PFSK-1 (cell line): ENCODE measurements at regions not wholly inside any gene's neighbourhood (a gene's known extent, or its start where the extent isn't known, plus 50 kb on each side); places are given as distances from the start of the nearest gene placed in this dataset.

Experiments
- FOXP2 ChIP-seq: optimal IDR thresholded peaks from 2 replicates; pipeline ENCODE3; 2011; ENCODE audit warnings: borderline replicate concordance, control low read depth, inconsistent platforms; ENCODE audit not compliant: insufficient read depth; ENCODE audit errors: extremely low read length, extremely low read depth
- POLR2AphosphoS5 ChIP-seq: IDR thresholded peaks from 2 replicates; pipeline ENCODE4 v1.6.1; 2012; ENCODE audit warnings: low read depth, mild to moderate bottlenecking, control low read depth, low read length, moderate library complexity
- REST ChIP-seq, 2 experiments: IDR thresholded peaks; 2 replicates each; pipeline versions ENCODE4 v1.6.1 to v1.8.0; 2011 to 2012; ENCODE audit warnings: low read depth in 2 of 2, low read length in 2 of 2, control low read depth in 1 of 2, inconsistent platforms in 1 of 2, mild to moderate bottlenecking in 1 of 2, moderate library complexity in 1 of 2; ENCODE audit not compliant: insufficient read depth in 1 of 2
- SIN3A ChIP-seq: IDR thresholded peaks from 2 replicates; pipeline ENCODE4 v1.6.1; 2012; ENCODE audit warnings: mild to moderate bottlenecking, low read length, moderate library complexity, borderline replicate concordance; ENCODE audit not compliant: insufficient read depth
- TAF1 ChIP-seq: IDR thresholded peaks from 2 replicates; pipeline ENCODE4 v1.6.1; 2012; ENCODE audit warnings: low read length, control low read depth, borderline replicate concordance; ENCODE audit not compliant: insufficient read depth

- TF ChIP-seq POLR2AphosphoS5 (no peak), TAF1 (no peak), SIN3A (no peak), REST (IDR thresholded peaks at IDR 0.05; ENCODE audit: insufficient read depth in 1 of 2, low read depth in 2 of 2, low read length in 2 of 2) (no peak), FOXP2 (no peak)
Measured at GRCh38 chr6:85802162-85802561, 159.5 kb upstream of the SYNCRIP start.
